Activated CD4-positive, alpha-beta T cell treated with anti-CD3 and anti-CD28 coated beads for 48 hours (primary cell): ENCODE measurements at regions not wholly inside any gene's neighbourhood (a gene's known extent, or its start where the extent isn't known, plus 50 kb on each side); places are given as distances from the start of the nearest gene placed in this dataset.
"Not testable (repeated sequence)": the region's sequence is repeated elsewhere in the genome, so short reads cannot be mapped to it uniquely, and the experiment has no call there.

ENCODE experiments used
- DNase-seq: peaks from one replicate; pipeline ENCODE4 v3.0.0-alpha.2; 2020

- DNase-seq, result no peak
Observed at GRCh38 chr5:173494446-173494845, 122.0 kb downstream of the BOD1 start.

- DNase-seq, result no peak
Observed at GRCh38 chr5:173493846-173494245, 122.6 kb downstream of the BOD1 start.

GRCh38 chr5:173493040-173493439, 123.4 kb downstream of the BOD1 start:
- DNase-seq, result no peak

GRCh38 chr5:173490681-173491080, 125.8 kb downstream of the BOD1 start:
- no peak for DNase-seq

- no peak for DNase-seq
Observed at GRCh38 chr5:173488144-173488543, 128.3 kb downstream of the BOD1 start.

GRCh38 chr5:173487300-173487699, 129.2 kb downstream of the BOD1 start:
- no peak for DNase-seq

- no peak for DNase-seq
Observed at GRCh38 chr5:173486355-173487225, 129.9 kb downstream of the BOD1 start.

- DNase-seq, result no peak
Observed at GRCh38 chr5:173484569-173484968, 131.9 kb downstream of the BOD1 start.

GRCh38 chr5:173483599-173483998, 132.9 kb downstream of the BOD1 start:
- not testable (repeated sequence) for DNase-seq

GRCh38 chr5:173483160-173483559, 133.3 kb downstream of the BOD1 start:
- DNase-seq, result no peak

- no peak for DNase-seq
Observed at GRCh38 chr5:173481821-173482220, 134.6 kb downstream of the BOD1 start.

- no peak for DNase-seq
Observed at GRCh38 chr5:173480896-173481295, 135.6 kb downstream of the BOD1 start.

GRCh38 chr5:173479711-173480110, 136.7 kb downstream of the BOD1 start:
- DNase-seq, result no peak

- no peak for DNase-seq
Observed at GRCh38 chr5:173477345-173478040, 139.0 kb downstream of the BOD1 start.

GRCh38 chr5:173475780-173476179, 140.7 kb downstream of the BOD1 start:
- DNase-seq, result no peak

- DNase-seq, result no peak
Observed at GRCh38 chr5:173474881-173475287, 141.6 kb downstream of the BOD1 start.

- no peak for DNase-seq
Observed at GRCh38 chr5:173473288-173473687, 143.2 kb downstream of the BOD1 start.

- no peak for DNase-seq
Observed at GRCh38 chr5:173472784-173473278, 143.6 kb downstream of the BOD1 start.

- no peak for DNase-seq
Observed at GRCh38 chr5:173472164-173472563, 143.9 kb upstream of the STC2 start.

- DNase-seq, result no peak
Observed at GRCh38 chr5:173468821-173469251, 140.6 kb upstream of the STC2 start.

GRCh38 chr5:173466227-173466626, 138.0 kb upstream of the STC2 start:
- DNase-seq, result no peak

- DNase-seq, result no peak
Observed at GRCh38 chr5:173464813-173465212, 136.6 kb upstream of the STC2 start.

GRCh38 chr5:173463207-173463606, 135.0 kb upstream of the STC2 start:
- DNase-seq, result no peak
